NOMO-1 (cell line): ENCODE measurements at regions not wholly inside any gene's neighbourhood (a gene's known extent, or its start where the extent isn't known, plus 50 kb on each side); places are given as distances from the start of the nearest gene placed in this dataset.

ENCODE experiments used
- DNase-seq, 2 experiments: peaks; one replicate each; lab custom pipeline; 2025; ENCODE audit not compliant: unreplicated experiment in 2 of 2; lab: John Stamatoyannopoulos, UW

DNA sequence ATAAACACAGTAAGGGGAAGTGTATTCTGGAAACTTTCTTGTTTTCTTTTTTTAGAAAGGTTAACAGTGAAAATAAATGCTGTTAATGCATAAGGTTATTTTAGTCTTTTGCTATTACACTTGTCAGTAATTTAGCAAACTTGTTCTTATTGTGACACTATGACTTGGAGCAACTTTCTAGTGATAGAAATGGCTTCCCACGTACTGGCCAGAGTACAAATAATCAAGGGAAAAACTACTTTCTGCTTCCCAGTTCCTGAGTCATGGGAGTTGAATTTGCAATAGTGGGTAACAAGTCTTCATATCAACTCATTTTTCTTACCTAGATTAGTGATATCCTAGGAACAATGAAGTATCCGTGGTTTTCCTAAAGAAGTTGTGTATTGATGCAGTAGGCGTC is 1072.3 kb downstream of the FLRT2 start:
- no peak for DNase-seq

GRCh38 chr14:86601813-86602212 is 1071.9 kb downstream of the FLRT2 start:
- DNase-seq, result no peak

DNA sequence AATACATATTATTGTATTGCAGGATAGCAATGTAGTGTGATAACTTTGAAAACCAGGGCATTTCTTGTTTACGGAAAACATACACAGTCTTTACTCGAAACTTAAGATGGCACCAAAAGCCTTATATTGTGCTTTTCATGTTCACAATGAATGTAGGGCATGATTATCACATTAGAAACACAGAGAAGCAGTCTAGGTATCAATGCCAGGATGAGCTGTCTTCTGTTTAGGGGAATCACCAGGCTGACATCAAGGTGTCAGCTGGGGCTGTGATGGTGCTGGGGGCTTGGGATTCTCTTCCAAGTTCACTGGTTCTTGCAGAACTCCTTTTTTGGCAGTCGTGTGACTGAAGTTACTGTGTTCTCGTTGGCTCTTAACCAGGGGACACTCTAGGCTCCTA is 1067.3 kb downstream of the FLRT2 start:
- no peak for DNase-seq

GRCh38 chr14:86596024-86596423 is 1066.1 kb downstream of the FLRT2 start:
- no peak for DNase-seq

- DNase-seq, result no peak
These were observed 1045.2 kb downstream of the FLRT2 start for GRCh38 chr14:86575141-86575540.

- DNase-seq, result no peak
These were observed 1044.8 kb downstream of the FLRT2 start for GRCh38 chr14:86574778-86575129.

DNA sequence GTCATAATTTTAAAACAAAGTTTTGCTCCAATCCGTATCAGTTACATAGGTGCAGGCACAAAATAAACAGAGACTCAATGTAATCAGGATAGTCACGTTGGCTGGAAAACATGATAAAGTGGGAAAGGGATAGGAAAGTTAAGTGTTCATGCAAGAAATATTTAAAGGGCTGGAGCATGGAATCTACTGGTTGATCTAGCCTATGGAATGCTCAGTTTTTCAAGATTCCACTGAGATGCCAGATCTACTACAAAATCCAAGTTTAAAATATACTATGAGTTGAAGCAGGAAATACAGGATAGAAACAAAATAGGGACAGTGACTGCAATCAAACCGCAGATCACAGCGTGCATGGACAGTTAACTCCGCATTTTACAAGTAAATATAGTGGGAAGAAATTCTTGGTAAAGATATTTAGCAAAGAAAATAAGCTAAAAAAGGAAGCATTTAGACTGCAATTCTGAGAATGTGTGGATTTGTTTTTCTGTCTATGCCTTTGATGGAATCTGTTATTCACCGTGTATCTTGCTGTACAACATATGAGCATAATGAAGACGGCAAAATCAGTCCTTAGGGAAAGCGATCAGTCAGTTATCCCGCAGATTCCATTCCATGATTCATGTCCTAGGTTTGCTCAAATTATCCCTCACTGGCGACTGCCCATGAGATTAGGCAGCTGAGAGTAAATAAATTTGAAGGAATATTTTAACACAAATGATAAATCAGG is 1044.3 kb downstream of the FLRT2 start:
- DNase-seq, result no peak

DNA sequence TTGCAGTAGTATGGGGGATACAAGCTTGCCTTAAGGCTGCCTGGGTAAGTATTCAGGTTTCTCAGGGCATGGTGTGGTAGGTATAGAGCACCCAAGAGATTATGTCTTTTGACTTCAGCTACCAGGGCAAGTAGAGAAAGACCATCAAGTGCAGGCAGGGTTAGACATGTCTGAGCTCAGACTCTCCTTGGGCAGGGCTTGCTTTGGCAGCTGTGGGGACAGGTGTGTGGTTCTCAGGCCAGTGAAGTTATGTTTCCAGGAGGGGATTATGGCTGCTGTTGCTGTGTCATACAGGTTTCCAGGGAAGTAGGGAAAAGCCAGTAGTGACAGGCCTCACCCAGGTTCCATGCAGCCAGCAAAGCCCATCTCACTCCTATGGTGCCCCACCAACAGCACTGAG is 1040.4 kb downstream of the FLRT2 start:
- no peak for DNase-seq

- DNase-seq, result no peak
These were observed 1013.6 kb downstream of the FLRT2 start for GRCh38 chr14:86543521-86543920.

- DNase-seq, result no peak
These were observed 1012.0 kb downstream of the FLRT2 start for GRCh38 chr14:86541972-86542371.

DNA sequence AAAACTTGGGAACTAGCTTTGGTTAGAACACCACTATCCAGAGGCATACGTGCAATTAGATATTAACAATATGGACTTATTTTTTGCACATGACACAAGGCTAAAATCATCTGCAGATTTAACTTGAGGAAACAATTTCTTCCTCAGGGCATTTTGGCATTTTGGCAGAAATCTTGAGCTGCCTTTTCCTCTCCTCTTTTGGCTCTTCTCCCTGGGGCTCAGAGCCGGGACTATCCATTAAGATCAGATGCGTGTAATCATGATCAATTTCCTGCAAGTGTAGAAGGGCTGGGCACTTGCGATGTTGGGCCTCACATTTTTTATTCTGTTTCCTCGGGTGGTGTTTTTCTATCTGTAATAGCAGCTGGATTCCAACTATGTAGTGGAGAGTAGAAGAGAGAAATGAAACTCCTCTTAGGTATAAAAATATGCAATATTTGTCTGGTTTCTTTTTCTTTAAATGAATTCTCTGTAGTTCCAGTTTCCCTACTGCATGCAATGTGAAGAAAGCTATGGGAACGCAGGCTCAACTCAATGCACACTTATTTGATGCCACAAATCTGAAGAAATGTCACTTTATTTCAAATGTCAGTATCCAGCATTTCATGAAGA is 1010.8 kb downstream of the FLRT2 start:
- no peak for DNase-seq

- no peak for DNase-seq
These were observed 1009.6 kb downstream of the FLRT2 start for GRCh38 chr14:86539361-86540070.

GRCh38 chr14:86533834-86534233 is 1003.9 kb downstream of the FLRT2 start:
- DNase-seq, result no peak

DNA sequence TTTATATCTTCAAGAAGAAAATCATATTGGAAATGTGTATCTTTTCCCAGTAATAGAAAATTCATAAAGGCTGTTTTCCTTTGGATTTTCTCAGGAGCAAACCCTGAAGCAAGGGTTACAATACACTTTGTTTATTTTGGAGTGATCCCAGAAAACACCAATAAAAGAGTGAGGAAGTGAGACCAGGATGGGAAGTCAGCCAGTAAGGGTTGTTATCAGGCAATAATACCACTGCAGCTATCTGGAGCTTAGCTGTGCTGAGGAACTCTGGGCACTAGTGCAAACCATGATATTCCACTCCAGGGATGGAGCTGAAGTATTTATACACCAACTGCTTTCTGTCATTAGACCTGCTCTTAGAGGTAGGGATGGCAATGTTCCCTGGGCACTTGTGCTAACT is 1002.3 kb downstream of the FLRT2 start:
- no peak for DNase-seq

DNA sequence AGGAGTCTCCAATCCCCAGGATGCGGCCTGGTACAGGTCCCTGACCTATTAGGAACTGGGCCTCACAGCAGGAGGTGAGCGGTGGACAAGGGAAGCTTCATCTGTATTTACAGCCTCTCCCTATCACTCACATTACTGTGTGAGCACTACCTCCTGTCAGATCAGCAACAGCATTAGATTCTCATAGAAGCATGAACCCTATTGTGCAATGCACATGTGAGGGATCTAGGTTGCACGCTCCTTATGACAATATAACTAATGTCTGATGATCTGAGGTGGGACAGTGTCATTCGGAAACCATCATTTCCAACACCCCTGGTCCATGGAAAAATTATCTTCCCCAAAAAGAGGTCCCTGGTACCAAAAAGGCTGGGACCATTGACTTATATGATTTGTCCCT is 1000.5 kb downstream of the FLRT2 start:
- DNase-seq, result no peak

DNA sequence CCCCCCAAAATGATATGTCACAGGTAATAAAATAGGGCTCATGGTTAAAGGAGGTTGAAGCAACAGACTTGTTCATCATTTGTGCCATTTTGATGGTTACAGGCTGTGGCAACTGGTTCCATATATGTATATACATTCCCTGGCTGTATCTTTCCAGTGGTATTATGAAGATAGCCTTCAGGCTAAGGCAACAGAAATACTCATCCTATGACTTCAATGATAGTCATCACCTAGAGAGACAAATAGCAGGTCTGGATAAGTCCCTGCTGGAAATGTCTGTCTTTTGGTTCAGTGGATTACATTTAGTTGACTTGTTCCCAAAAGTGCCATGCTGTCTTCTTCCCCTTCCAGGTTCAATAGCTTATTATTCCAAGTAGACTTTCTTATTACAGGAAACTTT is 997.4 kb downstream of the FLRT2 start:
- no peak for DNase-seq

DNA sequence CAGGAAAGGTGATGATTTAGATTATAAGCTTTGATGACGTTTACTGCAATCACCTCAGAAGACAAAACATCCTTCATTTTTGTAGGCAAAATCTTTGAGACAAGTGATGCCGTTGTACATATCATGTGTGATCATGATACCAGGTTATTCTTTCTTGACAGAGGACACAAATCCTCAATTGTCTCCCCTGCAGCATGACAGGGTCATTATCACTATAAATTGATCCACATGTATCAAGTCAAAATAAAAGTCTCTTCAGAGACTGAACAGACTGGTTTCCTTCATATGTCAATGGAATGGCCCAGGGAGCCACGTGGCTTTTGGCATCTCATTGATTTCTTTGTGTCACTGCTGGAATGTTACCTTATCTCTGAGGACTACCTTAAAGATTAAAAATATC is 995.7 kb downstream of the FLRT2 start:
- no peak for DNase-seq

- DNase-seq, result no peak
These were observed 991.9 kb downstream of the FLRT2 start for GRCh38 chr14:86521843-86522242.

DNA sequence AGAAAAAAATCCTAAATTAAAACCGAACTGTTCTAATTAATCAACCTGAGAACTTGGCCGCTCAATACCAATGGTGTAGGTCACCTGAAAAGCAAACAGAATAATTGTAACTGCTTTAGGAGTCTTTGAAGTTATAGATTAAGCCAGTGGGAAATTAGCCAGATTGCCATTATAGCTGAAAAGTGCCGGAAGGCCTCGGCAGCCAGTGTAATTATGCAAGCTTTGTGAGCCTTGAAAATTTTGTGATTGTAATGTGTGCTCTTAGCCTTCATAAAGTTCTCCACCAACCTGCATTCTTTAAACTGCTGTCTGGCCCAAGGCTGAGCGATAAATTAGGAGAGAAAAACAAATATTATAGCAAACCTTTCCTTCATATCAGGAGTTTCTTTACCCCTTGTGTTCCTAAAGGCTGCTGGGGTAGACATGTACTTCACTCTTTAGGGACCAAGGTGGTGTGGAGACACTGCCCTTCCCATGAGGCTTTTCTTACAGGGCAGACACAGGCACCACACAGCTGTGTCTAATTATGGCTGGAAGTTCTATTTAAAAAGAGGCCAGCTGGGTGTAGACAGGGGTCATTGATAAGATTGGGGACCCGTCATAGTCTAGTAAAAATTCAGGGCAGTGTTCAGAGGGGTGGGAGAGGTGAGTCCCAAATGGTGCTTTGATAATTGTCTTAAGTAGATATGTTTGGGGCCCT is 991.2 kb downstream of the FLRT2 start:
- DNase-seq, result no peak

- DNase-seq, result no peak
These were observed 988.4 kb downstream of the FLRT2 start for GRCh38 chr14:86518298-86518697.

- no peak for DNase-seq
These were observed 985.3 kb downstream of the FLRT2 start for GRCh38 chr14:86515195-86515594.

GRCh38 chr14:86513564-86513963 is 983.6 kb downstream of the FLRT2 start:
- no peak for DNase-seq
